Fibroblast of skin of back (primary cell): ENCODE measurements at regions not wholly inside any gene's neighbourhood (a gene's known extent, or its start where the extent isn't known, plus 50 kb on each side); places are given as distances from the start of the nearest gene placed in this dataset.
A peak's percentile ranks its signal among the peaks of the same experiment; 100 is the strongest.
"Not testable (repeated sequence)": the region's sequence is repeated elsewhere in the genome, so short reads cannot be mapped to it uniquely, and the experiment has no call there.

Source experiments
- DNase-seq: peaks from one replicate; pipeline ENCODE4 v3.0.0-alpha.2; 2013

DNA sequence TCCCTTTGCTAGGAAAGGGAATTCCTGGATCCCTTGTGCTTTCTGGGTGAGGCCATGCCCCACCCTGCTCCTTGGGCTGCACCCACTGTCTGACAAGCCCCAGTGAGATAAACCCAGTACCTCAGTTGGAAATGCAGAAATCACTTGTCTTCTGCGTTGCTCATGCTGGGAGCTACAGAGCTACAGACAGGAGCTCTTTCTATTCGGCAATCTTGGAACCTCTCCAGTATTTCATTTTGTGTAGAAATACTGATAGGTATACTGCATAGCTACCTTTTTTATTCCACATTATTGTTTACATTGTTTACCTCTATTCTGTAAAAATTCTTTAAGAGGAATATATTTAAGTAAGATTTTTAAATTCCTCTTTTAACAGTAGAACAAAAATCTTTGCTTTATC is 302.5 kb upstream of the SLITRK5 start:
- DNase-seq, result no peak

DNA sequence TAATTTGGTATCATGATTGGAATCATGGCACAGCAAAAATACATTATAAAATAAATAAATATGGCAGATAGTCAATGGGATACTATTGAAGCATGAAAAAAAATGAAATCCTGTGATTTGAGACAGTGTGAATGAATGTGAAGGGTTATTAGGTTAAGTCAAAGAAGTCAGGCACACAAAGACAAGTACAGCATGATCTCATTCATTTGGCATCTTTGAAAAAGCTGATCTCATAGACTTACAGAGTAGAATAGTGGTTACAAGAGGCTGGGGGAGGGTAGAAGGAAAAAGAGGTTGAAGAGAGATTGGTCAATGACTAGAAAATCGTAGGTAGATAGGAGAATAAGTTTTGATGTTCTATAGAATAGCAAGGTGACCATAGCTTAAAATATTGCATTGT is 295.1 kb upstream of the SLITRK5 start:
- DNase-seq, result peak; percentile 2

DNA sequence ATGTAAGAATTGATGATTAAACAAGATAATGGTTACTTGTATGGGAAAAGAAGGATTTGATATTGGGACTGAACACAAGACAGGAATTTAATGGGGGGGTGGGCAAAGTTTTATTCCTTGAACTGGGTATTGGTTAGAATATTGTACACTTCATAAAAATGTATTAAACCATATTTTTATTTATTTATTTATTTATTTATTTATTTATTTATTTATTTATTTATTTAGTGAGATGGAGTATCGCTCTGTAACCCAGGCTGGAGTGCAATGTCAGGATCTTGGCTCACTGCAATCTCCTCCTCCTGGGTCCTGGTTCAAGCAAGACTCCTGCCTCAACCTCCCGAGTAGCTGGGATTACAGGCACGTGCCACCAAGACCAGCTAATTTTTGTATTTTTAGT is 287.1 kb upstream of the SLITRK5 start:
- no peak for DNase-seq

DNA sequence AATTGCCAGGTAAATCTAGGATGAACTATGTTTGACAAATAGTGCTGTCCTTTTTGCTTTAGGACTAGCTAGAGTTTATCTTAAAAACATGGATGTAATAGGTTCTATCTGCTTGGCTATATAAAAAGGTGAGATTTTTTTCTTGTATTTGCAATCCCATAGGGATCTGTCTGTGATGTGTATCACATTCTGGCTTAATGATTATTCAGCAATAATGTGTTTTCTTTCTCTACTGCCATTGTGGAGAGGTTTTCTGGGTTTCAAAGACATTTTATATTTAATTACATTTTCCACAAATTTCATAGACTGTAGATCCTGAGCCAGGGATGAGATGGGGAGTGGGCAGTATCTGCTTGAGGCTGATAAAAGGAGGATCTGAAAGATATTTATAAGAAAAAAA is 277.8 kb upstream of the SLITRK5 start:
- DNase-seq, result no peak

DNA sequence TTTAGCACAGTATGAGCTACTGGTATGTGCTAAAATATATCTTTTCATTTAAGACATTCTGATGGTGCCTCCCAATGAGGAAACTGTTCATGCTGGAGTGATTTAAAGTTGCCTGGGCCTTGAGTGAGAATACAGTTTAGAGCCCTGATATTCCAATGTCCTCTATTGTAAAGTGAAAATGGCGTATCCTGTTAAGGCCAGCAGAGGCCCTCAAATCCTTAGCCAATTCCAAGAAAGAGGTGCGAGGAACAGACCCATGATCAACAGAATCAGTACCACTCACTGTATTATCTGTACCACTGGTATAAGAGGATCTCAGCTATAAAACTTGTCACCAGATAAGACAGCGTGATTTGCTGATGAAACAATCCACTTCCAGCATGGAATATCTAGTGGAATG is 273.1 kb upstream of the SLITRK5 start:
- no peak for DNase-seq

DNA sequence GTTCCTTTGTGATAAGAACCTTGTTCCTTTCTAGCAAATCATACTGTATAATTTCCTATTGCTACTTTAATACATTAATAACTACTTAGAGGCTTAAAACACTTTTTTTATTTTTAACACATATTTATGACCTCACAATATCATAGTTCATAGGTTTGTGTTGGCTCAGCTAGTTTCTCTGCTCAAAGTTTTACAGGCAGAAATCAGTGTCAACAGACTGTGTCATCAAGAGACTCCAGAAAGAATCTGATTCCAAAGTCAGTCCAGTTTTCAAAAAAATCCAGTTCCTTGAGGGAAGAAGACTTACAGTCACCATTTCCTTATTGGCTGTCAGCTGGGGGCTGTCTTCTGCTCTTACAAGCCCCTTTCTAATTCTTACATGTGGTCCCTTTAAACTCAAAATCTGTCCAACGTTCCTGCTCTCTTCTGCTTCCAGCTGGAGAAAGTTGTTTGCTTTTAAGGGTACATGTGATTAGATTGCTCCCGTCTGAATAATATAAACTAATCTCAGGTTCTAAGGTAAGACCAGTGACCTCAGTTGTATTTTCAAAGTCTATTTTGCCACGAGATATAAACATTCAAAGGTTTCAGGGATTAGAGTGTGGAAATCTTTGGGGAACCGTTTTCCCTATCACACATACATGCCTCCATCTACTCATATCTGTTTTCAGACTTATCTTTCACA is 267.3 kb upstream of the SLITRK5 start:
- no peak for DNase-seq

DNA sequence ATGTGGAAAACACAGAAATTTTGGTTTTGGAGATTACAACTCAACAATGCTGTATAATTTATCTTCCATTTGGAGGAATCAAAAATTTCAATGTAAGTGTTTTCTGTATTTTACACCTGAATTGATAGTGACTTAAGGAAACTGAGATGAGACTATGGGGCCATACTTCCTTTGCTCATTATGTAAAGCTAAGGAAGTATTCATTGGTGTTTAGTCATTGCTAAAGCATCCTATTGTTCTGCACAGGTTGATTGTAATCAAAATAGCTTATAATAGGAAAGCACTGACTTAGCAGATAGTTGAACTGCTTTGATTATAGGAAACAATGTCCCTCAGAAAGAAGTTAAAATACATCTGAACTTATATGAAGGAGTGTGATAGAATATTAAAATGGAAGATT is 244.4 kb upstream of the SLITRK5 start:
- no peak for DNase-seq

DNA sequence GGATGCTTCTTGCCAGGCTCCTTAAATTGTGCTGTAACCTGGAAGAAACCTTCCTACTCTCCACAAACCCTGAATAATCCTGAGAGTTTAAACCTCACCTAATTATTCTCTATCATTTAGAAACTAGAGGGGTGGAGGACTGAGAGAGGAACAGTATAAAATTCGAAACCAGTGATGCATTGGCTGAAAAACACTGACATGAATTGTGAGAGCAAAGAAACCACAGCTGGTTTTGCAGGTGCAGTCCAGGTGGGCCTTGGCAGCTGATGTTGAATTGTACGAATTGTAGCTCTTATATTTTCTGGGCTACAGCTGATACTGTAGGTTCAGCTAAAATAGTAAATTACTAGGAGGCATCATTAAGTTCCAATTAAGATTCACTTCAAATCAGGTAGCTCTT is 227.0 kb upstream of the SLITRK5 start:
- no peak for DNase-seq

DNA sequence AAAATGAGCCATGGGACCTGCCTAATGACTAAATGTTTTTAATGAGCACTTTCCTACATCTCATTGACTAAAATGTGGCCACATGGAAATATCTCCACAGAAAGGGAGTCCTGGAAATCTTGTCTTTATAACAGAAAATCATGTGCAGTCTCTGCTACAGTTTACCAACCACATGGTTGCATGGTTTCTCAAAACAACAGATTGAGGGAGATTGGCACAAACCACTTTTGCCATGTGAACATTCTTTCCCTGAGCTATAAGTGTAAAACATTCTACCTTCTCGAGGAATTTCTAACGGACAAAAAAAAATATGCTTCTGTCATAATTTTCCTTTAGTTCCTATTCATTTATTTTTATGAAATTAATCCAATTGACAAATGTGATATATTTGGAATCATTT is 218.9 kb upstream of the SLITRK5 start:
- no peak for DNase-seq

DNA sequence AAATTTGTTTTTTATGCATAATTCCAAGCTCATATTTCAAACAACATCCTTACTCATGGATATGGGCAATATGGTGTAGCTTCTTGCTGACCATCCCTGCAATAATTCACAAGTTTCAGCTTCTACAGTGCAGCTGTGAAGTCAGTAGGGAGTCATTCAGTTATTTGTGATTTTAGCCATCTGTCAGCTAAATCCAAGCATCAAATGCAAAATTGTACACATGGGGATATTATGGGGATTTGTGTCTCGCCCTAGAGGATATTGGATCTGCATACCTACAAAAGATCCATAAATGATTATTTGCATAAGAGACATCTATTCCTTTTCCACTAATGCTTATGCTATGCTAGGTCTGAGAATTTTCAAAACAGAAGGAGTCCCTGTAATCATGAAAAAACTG is 217.9 kb upstream of the SLITRK5 start:
- DNase-seq, result no peak

DNA sequence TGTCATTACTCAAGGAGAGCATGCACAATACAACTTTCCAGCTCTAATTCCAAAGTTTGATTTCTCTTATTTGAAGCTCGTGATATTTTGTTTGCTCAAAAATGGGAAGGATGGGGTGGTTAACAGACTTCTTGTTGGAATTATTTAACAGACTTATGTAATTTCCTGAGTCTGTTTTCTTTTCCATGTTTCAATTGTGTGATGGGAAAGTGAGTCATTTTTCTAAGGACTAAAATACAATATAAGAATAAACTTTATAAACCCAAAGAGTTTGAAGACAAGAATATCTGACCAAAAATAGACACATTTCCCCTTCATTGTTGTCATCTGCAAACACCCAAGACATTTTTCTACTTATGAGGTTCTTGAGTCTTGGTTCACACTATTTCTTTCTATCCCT is 211.8 kb upstream of the SLITRK5 start:
- no peak for DNase-seq

DNA sequence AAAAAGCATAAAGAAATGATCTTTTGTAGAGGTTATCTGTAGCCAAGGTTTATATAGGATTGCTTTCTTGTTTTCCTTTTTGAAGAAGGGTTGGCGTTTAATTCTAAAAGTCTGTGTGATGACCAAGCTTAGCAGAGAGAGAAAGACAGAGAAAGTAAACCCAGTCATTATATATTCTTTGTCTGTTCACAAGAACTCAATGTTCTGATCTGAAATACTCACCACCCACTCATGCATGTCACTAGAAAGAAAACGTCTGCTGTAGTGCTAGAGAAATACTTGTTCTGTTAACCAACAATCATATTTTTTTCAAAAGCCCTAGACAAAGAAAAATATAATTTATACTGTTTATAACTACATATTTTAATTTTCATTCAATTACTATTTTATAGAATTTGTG is 173.7 kb upstream of the SLITRK5 start:
- DNase-seq, result no peak

DNA sequence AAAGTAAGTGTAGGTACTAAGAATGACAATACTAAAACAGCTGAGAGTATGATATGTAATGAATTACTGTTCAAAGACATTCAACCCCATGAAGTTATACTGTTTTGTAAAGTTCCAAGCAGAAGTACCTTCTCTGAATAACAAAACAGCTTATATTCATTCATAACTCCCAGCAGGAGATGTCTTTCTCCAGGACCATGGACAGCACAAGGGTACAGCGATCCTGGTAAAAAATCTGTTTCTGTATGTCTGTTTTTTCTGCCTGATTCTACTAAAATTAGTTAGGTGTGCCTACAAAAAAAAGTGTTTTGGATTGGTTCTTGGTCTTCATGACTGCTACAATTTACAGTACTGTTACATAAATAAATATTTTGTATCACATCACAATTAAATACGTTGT is 172.5 kb upstream of the SLITRK5 start:
- DNase-seq, result peak; percentile 4

DNA sequence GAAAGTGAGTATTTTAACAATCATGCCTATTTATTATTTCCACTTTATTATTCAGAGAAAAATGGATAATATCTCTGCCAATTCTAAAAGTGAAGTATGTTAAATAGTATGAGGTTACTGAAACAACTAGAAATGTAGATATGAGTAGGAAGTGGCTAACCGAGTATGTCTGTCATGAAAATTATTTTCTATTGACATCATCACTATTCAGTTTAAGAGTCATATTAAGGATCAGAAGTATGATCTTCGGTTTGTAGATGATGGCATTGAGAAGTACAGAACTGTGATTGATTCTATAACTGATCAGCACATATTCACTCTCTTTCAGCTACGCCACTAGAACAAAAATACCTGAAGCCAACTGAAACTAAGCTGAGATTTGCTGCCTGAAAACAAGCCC is 146.4 kb upstream of the SLITRK5 start:
- no peak for DNase-seq

DNA sequence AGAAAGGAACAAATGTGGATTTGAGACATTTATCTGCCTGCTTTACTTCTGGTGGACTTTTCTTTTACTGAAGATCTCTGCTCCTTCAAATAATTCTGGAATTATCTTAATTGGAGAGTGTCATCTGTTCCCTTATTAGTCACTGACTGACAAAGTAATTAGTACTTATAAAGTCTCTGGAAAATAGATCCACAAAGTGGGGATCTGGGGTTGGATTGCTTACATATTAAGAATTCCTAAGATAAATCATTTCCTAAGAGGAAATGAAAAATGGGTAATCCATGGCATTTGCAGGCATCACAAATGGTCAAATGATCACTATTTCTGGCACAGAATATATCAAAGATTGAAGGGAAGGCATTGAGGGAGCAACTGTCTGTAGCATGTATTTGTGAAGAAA is 137.4 kb upstream of the SLITRK5 start:
- no peak for DNase-seq

DNA sequence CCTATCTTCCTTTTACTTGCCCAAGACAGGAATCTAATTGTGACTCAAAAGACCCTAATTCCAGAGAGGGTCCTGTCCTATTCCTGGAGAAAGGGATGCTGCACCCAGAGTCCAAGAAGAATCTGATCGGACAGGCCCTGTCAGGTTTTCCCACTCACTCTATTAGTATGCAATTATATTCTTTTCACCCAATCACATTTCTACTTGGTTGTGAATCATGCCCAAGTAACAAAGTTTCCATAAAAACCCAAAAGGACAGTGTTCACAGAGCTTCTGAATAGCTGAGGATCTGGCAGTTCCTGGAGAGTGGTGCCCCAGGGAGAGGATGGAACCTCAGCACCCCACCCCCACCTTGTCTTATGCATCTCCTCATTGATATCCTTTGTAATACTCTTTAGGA is 135.3 kb upstream of the SLITRK5 start:
- no peak for DNase-seq

DNA sequence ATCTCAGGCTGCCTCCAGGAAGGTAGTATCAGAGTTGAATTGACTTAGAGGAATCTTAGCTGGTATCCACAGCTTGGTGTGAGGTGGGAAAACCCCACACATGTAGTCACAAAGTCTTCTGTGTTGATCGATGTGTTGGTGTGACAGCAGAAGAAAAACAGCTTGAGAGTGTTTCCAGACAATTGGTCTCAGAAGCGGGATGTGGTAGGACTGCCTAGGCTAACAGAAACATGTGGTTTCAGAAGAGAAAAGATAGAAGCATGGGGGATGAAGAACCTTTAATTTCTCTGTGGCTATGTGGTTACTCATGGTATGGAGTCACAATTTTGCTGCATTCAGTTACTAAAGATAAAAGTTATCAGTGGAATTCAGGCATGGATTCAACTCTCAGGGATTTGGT is 134.7 kb upstream of the SLITRK5 start:
- no peak for DNase-seq

DNA sequence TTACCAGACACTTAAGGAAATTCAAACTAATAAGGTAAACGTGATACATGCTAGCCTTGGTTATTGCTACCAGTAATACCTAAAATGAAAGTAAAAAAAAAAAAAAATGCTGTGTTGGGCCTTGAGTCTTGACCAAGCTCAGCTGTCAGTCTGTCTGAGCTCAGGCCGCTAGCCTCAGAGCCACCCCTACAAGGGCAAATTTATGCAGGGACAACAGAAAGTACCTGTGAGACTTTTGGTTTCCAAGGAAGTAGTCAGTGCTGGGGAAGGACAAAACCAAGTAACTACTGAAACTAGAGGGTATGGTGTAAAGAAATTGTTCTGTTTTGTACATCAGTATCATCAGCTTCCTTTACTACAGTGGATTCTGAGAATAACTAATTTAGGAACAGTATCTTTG is 134.3 kb upstream of the SLITRK5 start:
- DNase-seq, result no peak

DNA sequence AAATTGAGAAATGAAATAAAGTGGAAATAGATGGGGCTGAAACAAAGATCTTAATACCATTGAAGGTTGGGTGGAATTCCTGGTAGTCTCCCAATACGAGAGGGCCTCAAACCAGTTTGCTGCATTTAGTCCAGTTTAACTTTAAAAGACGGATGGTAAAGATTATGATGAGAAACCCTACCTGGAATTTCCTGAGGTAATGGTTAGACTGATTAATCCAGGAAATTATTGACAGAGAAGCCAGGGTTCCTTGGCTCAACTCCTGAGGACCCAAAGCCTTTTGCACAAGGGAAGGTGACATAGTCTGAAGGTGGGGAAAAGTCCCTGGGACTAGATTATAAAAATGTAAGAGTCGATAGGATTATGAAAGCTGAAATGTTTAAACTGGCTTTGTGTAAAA is 133.2 kb upstream of the SLITRK5 start:
- no peak for DNase-seq

DNA sequence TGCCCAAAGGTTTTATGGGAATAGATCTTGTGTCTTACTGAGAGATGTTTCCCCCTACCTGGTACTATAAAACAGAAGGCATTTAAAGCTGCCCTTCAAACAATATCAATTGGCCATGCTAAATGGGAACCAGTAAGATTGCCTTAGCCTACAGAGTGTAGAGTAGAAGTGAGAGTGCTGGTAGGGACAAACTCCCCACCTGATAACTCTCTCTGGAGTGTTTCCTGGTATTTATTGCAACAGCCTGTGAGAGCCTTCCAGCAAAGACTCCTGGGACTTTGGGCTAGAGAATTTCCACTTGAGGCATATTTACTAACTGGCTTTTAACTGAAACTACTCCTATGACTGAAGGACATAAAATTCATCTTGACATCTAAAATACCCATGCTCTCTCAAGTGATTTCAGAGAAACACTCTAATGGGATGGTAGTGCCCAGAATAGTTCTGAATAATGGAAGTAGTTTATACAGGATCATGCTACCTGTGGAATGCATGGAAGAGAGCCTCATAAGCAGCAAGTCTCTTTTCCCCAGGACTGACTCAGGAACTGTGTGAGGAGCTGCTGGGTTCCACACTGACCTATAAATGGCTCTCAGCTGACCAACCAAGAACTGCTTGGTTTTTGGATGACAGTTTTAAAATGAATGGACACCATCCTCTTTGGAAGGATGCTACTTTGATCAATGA is 132.7 kb upstream of the SLITRK5 start:
- no peak for DNase-seq

DNA sequence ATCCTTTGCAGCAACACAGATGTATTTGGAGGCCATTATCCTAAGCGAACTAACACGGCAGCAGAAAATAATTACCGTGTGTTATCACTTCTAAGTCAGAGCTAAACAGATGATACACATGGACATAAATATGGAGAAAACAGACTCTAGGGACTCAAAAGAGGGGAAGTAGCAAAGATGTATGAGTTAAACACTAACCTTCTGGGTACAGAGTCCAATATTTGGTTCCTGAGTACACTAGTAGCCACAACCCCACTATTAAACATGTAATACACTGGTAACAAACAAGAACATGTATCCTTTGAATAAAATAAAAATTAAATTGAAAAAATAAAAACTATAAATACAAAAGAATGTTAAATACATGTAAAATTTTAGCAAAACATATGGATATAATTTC is 118.0 kb upstream of the SLITRK5 start:
- no peak for DNase-seq

DNA sequence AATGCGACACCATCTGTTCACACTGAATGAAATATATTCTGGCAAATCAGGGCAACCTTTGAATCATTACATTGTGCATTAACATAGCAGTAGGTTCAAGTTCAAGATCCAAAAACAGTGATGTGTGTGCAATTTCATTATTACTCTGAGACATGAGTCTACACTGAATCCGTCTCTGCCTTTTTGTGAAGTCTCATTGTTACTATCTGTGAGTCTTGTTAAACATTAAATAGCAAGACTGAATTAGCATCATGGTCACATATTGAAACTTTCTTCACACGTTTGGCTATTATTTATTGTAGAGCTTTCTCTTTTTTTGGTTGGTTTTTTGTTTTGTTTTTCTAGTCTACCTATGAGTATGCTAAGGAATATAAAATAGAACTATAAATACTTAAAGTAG is 117.1 kb upstream of the SLITRK5 start:
- no peak for DNase-seq

DNA sequence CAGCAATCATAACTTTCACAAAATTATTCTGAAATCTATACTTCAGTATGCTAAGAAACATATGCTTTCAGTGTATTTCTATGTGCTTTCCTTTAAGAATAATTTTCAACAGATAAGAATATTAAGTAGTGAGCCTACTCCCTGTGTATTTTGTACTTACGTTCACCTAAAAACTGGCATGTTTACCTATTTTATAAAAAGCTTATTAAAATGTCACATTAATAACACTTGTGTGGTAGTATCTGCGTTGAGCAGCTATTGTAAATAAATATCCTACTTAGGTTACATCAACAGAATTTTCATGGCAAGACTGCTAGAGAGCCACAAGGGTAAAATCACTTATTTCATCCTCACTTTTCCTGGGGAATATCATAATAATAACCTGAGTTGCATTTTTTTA is 113.4 kb upstream of the SLITRK5 start:
- no peak for DNase-seq

DNA sequence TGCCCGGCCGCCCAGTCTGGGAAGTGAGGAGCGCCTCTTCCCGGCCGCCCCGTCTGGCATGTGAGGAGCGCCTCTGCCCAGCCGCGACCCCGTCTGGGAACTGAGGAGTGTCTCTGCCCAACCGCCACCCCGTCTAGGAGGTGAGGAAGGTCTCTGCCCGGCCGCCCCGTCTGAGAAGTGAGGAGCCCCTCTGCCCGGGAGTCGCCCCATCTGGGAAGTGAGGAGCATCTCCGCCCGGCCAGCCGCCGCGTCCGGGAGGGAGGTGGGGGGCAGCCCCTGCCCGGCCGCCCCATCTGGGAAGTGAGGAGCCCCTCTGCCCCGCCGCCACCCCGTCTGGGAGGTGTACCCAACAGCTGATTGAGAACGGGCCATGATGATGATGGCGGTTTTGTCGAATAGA is 109.6 kb upstream of the SLITRK5 start:
- DNase-seq, result not testable (repeated sequence)

DNA sequence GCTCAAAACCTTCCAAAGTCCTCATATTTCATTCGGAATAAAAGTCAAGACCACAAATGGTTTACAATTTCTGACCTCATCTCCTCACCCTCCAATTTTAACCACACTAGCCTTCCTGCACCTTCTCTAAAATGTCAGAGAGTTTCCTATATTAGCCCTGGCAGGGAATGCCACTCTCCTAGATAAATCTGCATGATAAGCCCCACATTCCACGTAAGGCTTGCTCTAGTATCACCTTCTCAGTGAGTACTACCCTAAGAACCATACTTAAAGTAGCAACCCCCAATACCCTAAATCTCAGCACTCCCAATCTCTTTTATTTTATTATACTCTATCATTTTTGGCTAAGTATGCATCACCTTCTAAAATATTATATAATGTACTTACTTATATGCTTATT is 100.5 kb upstream of the SLITRK5 start:
- no peak for DNase-seq
